ENCODE measurements at regions not wholly inside any gene's neighbourhood (a gene's known extent, or its start where the extent isn't known, plus 50 kb on each side); places are given as distances from the start of the nearest gene placed in this dataset.

GRCh38 chr3:3984053-3984452, 184.8 kb downstream of the LRRN1 start:
- H4K20me1 ChIP-seq (ENCODE audit: insufficient read depth, low read length): no peaks in the 10 kb centered on the region
- TF ChIP-seq EZH2 (IDR thresholded peaks at IDR 0.05; ENCODE audit: insufficient read depth, low read length) (no peak), CTCF (IDR thresholded peaks at IDR 0.05; ENCODE audit: insufficient read depth, low read depth, low read length) (no peak)
- no peak overlapping the region for H3K4me3 ChIP-seq (ENCODE audit: insufficient read depth, low read depth, low read length)
- H3K36me3 Mint-ChIP-seq (ENCODE audit: low read depth, unreplicated experiment): no peaks in the 10 kb centered on the region
- H3K27ac Mint-ChIP-seq (ENCODE audit: unreplicated experiment): no peak overlapping the region
- no peaks in the 10 kb centered on the region for H3K9me3 ChIP-seq (ENCODE audit: insufficient read depth, low read depth, low read length)
- no peaks in the 10 kb centered on the region for H3K27me3 ChIP-seq (ENCODE audit: insufficient read depth, low read length)
- H3K9ac ChIP-seq (ENCODE audit: low read length): no peak overlapping the region
- no peak overlapping the region for H3K4me2 ChIP-seq (ENCODE audit: low read length)
- FAIRE-seq (no peak), DNase-seq (ENCODE audit: low read depth) (no peak)
- H3K9me3 Mint-ChIP-seq (ENCODE audit: unreplicated experiment): no peaks in the 10 kb centered on the region
- no peaks in the 10 kb centered on the region for H3K27me3 Mint-ChIP-seq (ENCODE audit: low read depth, unreplicated experiment)
- peaks cover 3% of the 10 kb centered on the region for H3K4me1 Mint-ChIP-seq (ENCODE audit: low read depth, unreplicated experiment)
- no peaks in the 10 kb centered on the region for H3K79me2 ChIP-seq (ENCODE audit: insufficient read depth, low read length)
- H3K4me3 Mint-ChIP-seq (ENCODE audit: unreplicated experiment): no peak overlapping the region
- no peak overlapping the region for H2AFZ ChIP-seq (ENCODE audit: low read depth, low read length)
- no peak overlapping the region for H3K27ac ChIP-seq (ENCODE audit: low read depth, low read length)
- no peaks in the 10 kb centered on the region for H3K36me3 ChIP-seq (ENCODE audit: insufficient read depth, low read length)
- H3K4me1 ChIP-seq (ENCODE audit: insufficient read depth, low read length): no peaks in the 10 kb centered on the region

GRCh38 chr3:3991598-3991997, 192.4 kb downstream of the LRRN1 start:
- no peak overlapping the region for H3K4me3 Mint-ChIP-seq (ENCODE audit: unreplicated experiment)
- no peaks in the 10 kb centered on the region for H3K4me1 Mint-ChIP-seq (ENCODE audit: low read depth, unreplicated experiment)
- Histone ChIP-seq H3K27ac (ENCODE audit: low read depth, low read length) (no peak overlapping the region), H3K4me3 (ENCODE audit: insufficient read depth, low read depth, low read length) (no peak overlapping the region), H3K36me3 (ENCODE audit: insufficient read depth, low read length) (no peaks in the 10 kb centered on the region), H3K4me1 (ENCODE audit: insufficient read depth, low read length) (no peaks in the 10 kb centered on the region), H3K4me2 (ENCODE audit: low read length) (no peak overlapping the region), H3K79me2 (ENCODE audit: insufficient read depth, low read length) (no peaks in the 10 kb centered on the region), H2AFZ (ENCODE audit: low read depth, low read length) (no peak overlapping the region), H3K27me3 (ENCODE audit: insufficient read depth, low read length) (no peaks in the 10 kb centered on the region), H3K9me3 (ENCODE audit: insufficient read depth, low read depth, low read length) (no peaks in the 10 kb centered on the region), H3K9ac (ENCODE audit: low read length) (no peak overlapping the region), H4K20me1 (ENCODE audit: insufficient read depth, low read length) (no peaks in the 10 kb centered on the region)
- H3K27me3 Mint-ChIP-seq (ENCODE audit: low read depth, unreplicated experiment): no peaks in the 10 kb centered on the region
- no peak for TF ChIP-seq EZH2 (IDR thresholded peaks at IDR 0.05; ENCODE audit: insufficient read depth, low read length)
- no peak for TF ChIP-seq CTCF (IDR thresholded peaks at IDR 0.05; ENCODE audit: insufficient read depth, low read depth, low read length)
- FAIRE-seq (no peak), DNase-seq (ENCODE audit: low read depth) (no peak)
- peaks cover 5% of the 10 kb centered on the region for H3K9me3 Mint-ChIP-seq (ENCODE audit: unreplicated experiment)
- no peak overlapping the region for H3K27ac Mint-ChIP-seq (ENCODE audit: unreplicated experiment)
- no peaks in the 10 kb centered on the region for H3K36me3 Mint-ChIP-seq (ENCODE audit: low read depth, unreplicated experiment)

DNA sequence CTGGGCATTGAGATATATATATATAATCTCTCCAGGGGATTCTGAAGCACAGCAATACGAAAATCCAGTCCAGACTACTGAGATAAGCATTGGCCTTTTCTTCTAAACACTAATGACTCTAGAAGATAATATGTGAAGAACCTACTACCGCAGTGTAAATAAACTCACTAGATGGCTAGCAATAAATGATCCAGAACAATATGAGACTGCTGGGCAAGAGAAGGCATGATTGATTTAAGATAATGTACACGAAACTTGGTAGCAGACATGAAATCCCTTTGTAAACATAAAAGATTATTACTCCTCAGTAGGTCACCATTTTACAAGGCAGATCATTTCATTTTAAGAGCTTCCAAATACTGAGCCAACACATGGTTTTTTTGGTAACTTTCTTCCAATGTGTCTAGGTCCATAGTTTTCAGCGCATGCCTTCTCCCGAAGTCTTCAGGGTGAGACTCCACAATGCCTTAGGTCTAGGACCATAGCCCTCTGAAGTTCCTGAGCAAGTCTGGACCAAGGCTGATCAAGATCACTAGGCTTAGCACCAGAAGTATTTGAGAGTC, 193.2 kb downstream of the LRRN1 start:
- Histone ChIP-seq H3K27ac (ENCODE audit: low read depth, low read length) (no peak overlapping the region), H3K9me3 (ENCODE audit: insufficient read depth, low read depth, low read length) (no peaks in the 10 kb centered on the region), H3K4me3 (ENCODE audit: insufficient read depth, low read depth, low read length) (no peak overlapping the region), H3K36me3 (ENCODE audit: insufficient read depth, low read length) (no peaks in the 10 kb centered on the region), H3K4me2 (ENCODE audit: low read length) (no peak overlapping the region), H3K79me2 (ENCODE audit: insufficient read depth, low read length) (no peaks in the 10 kb centered on the region), H2AFZ (ENCODE audit: low read depth, low read length) (no peak overlapping the region), H3K4me1 (ENCODE audit: insufficient read depth, low read length) (no peaks in the 10 kb centered on the region), H3K27me3 (ENCODE audit: insufficient read depth, low read length) (no peaks in the 10 kb centered on the region), H4K20me1 (ENCODE audit: insufficient read depth, low read length) (no peaks in the 10 kb centered on the region), H3K9ac (ENCODE audit: low read length) (no peak overlapping the region)
- no peak for TF ChIP-seq EZH2 (IDR thresholded peaks at IDR 0.05; ENCODE audit: insufficient read depth, low read length)
- no peak for TF ChIP-seq CTCF (IDR thresholded peaks at IDR 0.05; ENCODE audit: insufficient read depth, low read depth, low read length)
- peaks cover 5% of the 10 kb centered on the region for H3K9me3 Mint-ChIP-seq (ENCODE audit: unreplicated experiment)
- H3K27ac Mint-ChIP-seq (ENCODE audit: unreplicated experiment): no peak overlapping the region
- no peak overlapping the region for H3K4me3 Mint-ChIP-seq (ENCODE audit: unreplicated experiment)
- FAIRE-seq: no peak
- no peak for DNase-seq (ENCODE audit: low read depth)
- no peaks in the 10 kb centered on the region for H3K4me1 Mint-ChIP-seq (ENCODE audit: low read depth, unreplicated experiment)
- H3K27me3 Mint-ChIP-seq (ENCODE audit: low read depth, unreplicated experiment): no peaks in the 10 kb centered on the region
- no peaks in the 10 kb centered on the region for H3K36me3 Mint-ChIP-seq (ENCODE audit: low read depth, unreplicated experiment)

All from astrocyte (in vitro differentiated cells and primary cell).